ENCODE measurements at regions not wholly inside any gene's neighbourhood (a gene's known extent, or its start where the extent isn't known, plus 50 kb on each side); places are given as distances from the start of the nearest gene placed in this dataset.

DNA sequence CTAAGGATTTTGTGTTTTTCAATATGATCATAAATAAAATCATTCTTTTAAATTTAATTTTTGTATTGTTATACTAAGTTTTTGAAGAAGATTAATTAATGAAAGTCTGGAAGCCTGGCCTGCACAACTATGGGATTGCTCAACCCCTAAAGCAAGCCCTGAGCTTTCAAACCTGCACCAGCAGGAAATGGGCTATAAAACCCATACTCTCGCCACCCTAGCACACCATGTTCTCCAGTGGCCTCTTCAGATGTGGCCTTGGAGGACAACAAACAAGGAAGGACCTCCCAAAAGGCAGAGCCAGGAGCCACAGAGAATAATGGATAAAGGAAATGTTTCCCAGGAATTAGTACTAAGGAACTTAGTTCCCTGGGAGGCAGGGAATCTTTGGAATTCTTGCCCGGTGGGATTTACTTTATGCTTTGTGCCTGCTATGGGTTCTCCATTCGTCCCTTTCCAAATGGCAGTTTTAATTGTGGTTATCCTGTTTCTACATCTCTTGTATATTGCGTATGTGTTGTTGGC is 212.5 kb downstream of the ZFP36L2 start:
- TF ChIP-seq, protein P1, sequence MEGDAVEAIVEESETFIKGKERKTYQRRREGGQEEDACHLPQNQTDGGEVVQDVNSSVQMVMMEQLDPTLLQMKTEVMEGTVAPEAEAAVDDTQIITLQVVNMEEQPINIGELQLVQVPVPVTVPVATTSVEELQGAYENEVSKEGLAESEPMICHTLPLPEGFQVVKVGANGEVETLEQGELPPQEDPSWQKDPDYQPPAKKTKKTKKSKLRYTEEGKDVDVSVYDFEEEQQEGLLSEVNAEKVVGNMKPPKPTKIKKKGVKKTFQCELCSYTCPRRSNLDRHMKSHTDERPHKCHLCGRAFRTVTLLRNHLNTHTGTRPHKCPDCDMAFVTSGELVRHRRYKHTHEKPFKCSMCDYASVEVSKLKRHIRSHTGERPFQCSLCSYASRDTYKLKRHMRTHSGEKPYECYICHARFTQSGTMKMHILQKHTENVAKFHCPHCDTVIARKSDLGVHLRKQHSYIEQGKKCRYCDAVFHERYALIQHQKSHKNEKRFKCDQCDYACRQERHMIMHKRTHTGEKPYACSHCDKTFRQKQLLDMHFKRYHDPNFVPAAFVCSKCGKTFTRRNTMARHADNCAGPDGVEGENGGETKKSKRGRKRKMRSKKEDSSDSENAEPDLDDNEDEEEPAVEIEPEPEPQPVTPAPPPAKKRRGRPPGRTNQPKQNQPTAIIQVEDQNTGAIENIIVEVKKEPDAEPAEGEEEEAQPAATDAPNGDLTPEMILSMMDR (IDR thresholded peaks at IDR 0.05; ENCODE audit: extremely low read depth, insufficient read depth, missing control alignments) = no peak
- DNase-seq (ENCODE audit: low spot score) = no peak
- in situ Hi-C loops (cut with MboI; ENCODE audit: low pct_unique_long_range_greater_than_20kb, low sequenced_read_pairs, unreplicated experiment) = no loop called here

DNA sequence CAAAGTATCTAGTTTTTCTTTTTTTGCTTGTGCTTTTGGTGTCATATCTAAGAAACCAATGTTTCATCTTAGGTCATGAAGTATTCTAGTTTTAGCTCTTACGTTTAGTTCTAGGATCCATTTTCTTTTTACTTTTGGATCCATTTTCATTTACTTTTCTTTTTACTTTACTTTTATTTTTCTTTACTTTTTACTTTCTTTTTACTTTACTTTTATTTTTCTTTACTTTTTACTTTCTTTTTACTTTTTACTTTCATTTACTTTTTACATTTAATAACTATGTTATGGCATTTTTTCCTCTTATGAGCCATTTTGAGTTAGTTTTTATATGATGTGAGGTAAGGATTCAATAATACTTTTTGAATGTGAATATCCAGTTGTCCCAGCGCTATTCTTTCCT is 213.4 kb downstream of the ZFP36L2 start:
- in situ Hi-C loops (cut with MboI; ENCODE audit: low pct_unique_long_range_greater_than_20kb, low sequenced_read_pairs, unreplicated experiment) = no loop called here
- TF ChIP-seq, protein P1 (IDR thresholded peaks at IDR 0.05; ENCODE audit: extremely low read depth, insufficient read depth, missing control alignments) = no peak
- DNase-seq (ENCODE audit: low spot score) = no peak

DNA sequence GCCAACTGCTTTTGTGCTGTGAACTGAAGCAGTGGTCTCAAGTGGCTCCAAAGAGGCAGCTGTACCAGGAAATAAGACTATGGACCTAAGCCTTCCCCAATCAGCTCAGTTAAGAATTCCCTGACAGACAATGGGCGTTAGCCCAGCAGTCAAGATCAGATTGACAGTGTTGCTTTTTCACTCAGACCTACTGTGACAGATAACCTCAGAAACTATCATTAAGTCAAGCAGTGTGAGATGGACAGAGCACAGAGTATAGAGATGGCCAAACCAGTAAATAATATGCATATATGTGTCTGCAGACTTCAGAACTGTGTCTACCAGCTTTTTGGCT is 215.3 kb downstream of the ZFP36L2 start:
- in situ Hi-C loops (cut with MboI; ENCODE audit: low pct_unique_long_range_greater_than_20kb, low sequenced_read_pairs, unreplicated experiment) = no loop called here
- no peak for DNase-seq (ENCODE audit: low spot score)
- TF ChIP-seq, protein P1 (IDR thresholded peaks at IDR 0.05; ENCODE audit: extremely low read depth, insufficient read depth, missing control alignments) = no peak

DNA sequence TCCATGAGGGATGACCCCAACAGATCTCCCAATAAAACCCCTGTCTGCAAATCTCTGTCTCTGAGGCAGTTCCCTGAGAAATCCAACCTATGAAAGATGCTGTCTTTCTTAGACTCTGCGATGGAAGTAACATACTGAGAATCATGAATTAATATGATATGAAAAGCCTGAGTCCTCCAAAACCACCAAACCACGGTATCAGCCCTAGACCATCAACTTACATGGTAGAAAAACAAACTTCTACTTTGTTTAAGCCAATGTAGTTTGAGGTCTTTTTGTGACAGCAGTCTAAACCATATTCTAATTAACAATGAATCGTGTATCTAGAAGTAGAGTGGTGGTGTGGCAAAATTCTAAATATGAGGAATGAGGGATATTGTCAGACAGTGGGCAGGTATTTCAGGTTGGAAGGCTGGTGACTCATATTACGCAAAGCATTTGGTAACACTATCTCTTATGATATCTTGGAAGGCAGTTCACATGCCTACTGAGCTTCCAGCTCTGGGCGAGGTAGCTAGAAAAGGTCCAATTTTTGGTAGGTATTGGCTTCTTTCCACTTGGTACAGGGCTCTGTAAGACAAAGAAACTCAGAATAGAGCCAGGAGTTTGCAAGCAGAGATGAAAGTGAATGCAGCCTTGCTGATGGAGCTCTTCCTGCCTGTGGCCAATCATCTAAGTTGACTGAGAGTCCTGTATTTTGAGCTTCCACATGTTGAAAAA is 215.8 kb downstream of the ZFP36L2 start:
- DNase-seq (ENCODE audit: low spot score) = no peak
- TF ChIP-seq, protein P1 (IDR thresholded peaks at IDR 0.05; ENCODE audit: extremely low read depth, insufficient read depth, missing control alignments) = no peak
- in situ Hi-C loops (cut with MboI; ENCODE audit: low pct_unique_long_range_greater_than_20kb, low sequenced_read_pairs, unreplicated experiment) = no loop called here

DNA sequence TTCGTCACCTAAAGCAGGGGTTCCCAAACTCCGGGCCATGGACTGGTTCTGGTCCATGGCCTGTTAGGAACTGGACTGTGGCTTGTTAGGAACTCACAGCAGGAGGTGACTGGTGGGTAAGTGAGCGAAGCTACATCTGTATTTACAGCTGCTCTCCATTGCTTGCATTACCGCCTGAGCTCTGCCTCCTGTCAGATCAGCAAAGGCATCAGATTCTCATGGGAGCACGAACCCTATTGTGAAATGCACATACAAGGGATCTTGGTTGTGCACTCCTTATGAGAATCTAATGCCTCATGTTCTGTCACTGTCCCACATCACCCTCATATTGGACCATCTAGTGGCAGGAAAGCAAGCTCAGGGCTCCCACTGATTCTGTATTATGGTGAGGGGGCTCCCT is 217.0 kb downstream of the ZFP36L2 start:
- DNase-seq (ENCODE audit: low spot score) = no peak
- in situ Hi-C loops (cut with MboI; ENCODE audit: low pct_unique_long_range_greater_than_20kb, low sequenced_read_pairs, unreplicated experiment) = no loop called here

DNA sequence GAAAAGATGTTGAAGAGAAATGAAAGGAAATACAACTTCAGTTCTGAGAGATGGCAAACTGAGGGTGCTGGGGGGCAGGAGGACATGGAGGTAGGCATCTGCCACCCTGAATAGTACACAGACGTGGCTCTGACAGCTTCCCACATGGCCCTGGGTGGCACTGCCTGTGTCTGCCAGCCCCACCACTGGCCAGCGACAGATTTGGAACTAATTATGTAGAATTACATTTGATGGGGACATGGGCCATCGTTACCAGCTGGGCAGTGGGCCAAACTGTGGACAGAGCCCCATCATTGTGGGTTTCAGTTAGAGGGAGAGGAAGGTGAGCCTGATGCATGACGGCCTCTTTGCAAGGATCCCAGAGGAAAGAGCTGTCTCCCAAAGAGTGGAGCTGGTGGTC is 216.0 kb upstream of the HAAO start:
- DNase-seq (ENCODE audit: low spot score) = no peak

More for the DNA sequence above, 217.0 kb downstream of the ZFP36L2 start:
- TF ChIP-seq, protein P1 (IDR thresholded peaks at IDR 0.05; ENCODE audit: extremely low read depth, insufficient read depth, missing control alignments) = no peak

More for the DNA sequence above, 216.0 kb upstream of the HAAO start:
- in situ Hi-C loops (cut with MboI; ENCODE audit: low pct_unique_long_range_greater_than_20kb, low sequenced_read_pairs, unreplicated experiment) = no loop called here
- TF ChIP-seq, protein P1 (IDR thresholded peaks at IDR 0.05; ENCODE audit: extremely low read depth, insufficient read depth, missing control alignments) = no peak
